ENCODE measurements at regions not wholly inside any gene's neighbourhood (a gene's known extent, or its start where the extent isn't known, plus 50 kb on each side); places are given as distances from the start of the nearest gene placed in this dataset.
A peak's percentile ranks its signal among the peaks of the same experiment; 100 is the strongest.

DNA sequence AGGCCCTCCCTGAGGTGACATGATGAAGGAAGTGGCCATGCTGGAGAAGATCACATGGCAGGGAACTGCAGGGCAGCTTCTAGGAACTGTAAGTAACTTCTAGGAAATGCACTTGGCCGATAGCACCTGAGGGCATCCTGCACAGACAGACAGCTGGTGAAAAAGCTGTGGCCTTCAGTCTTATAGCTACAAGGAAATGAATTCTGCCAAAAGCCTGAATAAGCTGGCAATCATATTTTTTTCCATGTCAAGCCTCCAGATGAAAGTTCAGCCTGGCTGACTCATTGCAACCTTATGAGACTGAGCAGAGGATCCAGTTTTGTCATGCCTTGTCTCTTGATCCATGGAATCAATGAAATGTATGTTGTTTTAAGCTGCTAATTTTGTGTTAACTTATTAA lies 91.1 kb upstream of the CACNA2D1 start:
- no peak overlapping the region for H3K4me3 ChIP-seq (ENCODE audit: low read depth, low read length)
- DNase-seq (ENCODE audit: low read depth): peak; percentile 21
- TF ChIP-seq CTCF (IDR thresholded peaks at IDR 0.05; ENCODE audit: insufficient read depth, low read depth, low read length): no peak

- no peak for TF ChIP-seq CTCF (IDR thresholded peaks at IDR 0.05; ENCODE audit: insufficient read depth, low read depth, low read length)
- DNase-seq (ENCODE audit: low read depth): peak; percentile 82
- H3K4me3 ChIP-seq (ENCODE audit: low read depth, low read length): no peak overlapping the region
Measured at GRCh38 chr7:82530361-82530760, 86.8 kb upstream of the CACNA2D1 start.

- H3K4me3 ChIP-seq (ENCODE audit: low read depth, low read length): no peak overlapping the region
- DNase-seq (ENCODE audit: low read depth): peak; percentile 48
- TF ChIP-seq CTCF (IDR thresholded peaks at IDR 0.05; ENCODE audit: insufficient read depth, low read depth, low read length): no peak
Measured at GRCh38 chr7:82528577-82529310, 85.2 kb upstream of the CACNA2D1 start.

GRCh38 chr7:82527851-82528250 lies 84.3 kb upstream of the CACNA2D1 start:
- no peak overlapping the region for H3K4me3 ChIP-seq (ENCODE audit: low read depth, low read length)
- DNase-seq (ENCODE audit: low read depth): peak; percentile 32
- TF ChIP-seq CTCF (IDR thresholded peaks at IDR 0.05; ENCODE audit: insufficient read depth, low read depth, low read length): no peak

- H3K4me3 ChIP-seq (ENCODE audit: low read depth, low read length): no peak overlapping the region
- TF ChIP-seq CTCF (IDR thresholded peaks at IDR 0.05; ENCODE audit: insufficient read depth, low read depth, low read length): no peak
- DNase-seq (ENCODE audit: low read depth): no peak
Measured at GRCh38 chr7:82521906-82522445, 78.4 kb upstream of the CACNA2D1 start.

- no peak for TF ChIP-seq CTCF (IDR thresholded peaks at IDR 0.05; ENCODE audit: insufficient read depth, low read depth, low read length)
Measured at GRCh38 chr7:82517050-82517449, 73.5 kb upstream of the CACNA2D1 start.

More at GRCh38 chr7:82517050-82517449, 73.5 kb upstream of the CACNA2D1 start:
- no peak for DNase-seq (ENCODE audit: low read depth)
- H3K4me3 ChIP-seq (ENCODE audit: low read depth, low read length): no peak overlapping the region
